ENCODE measurements at regions not wholly inside any gene's neighbourhood (a gene's known extent, or its start where the extent isn't known, plus 50 kb on each side); places are given as distances from the start of the nearest gene placed in this dataset.

GRCh38 chr2:3094318-3094717, 283.3 kb downstream of the EIPR1 start:
- Histone ChIP-seq H3K23me2 (ENCODE audit: low read depth, low read length) (no peaks in the 10 kb centered on the region), H2BK15ac (ENCODE audit: low read length) (no peak overlapping the region), H3K14ac (ENCODE audit: insufficient read length) (no peak overlapping the region), H3K36me3 (ENCODE audit: control insufficient read depth in 2 of 4, insufficient read depth in 4 of 4, low read length in 3 of 4) (no peaks in the 10 kb centered on the region), H3K79me2 (ENCODE audit: control insufficient read depth in 1 of 2, insufficient read depth in 2 of 2, low read length in 2 of 2) (no peaks in the 10 kb centered on the region), H3K9me3 (ENCODE audit: insufficient read depth in 2 of 2, low read depth in 1 of 2, low read length in 1 of 2) (no peaks in the 10 kb centered on the region; a peak in 1 of 4 replicates), H4K5ac (ENCODE audit: insufficient read length, low read depth, low read length) (no peak overlapping the region), H4K8ac (ENCODE audit: extremely low read depth, insufficient read depth, low read length) (no peak overlapping the region), H3K79me1 (ENCODE audit: low read depth, low read length) (no peaks in the 10 kb centered on the region), H3K9ac (replicated peaks in 1 of 4; ENCODE audit: extremely low read depth in 1 of 4, low read depth in 3 of 4, low read length in 3 of 4) (no peak overlapping the region), H2BK120ac (replicated peaks; ENCODE audit: low read depth, low read length) (no peak overlapping the region), H2AFZ (ENCODE audit: low read length) (no peak overlapping the region), H2BK5ac (ENCODE audit: low read depth, low read length) (no peak overlapping the region), H3K23ac (ENCODE audit: insufficient read length) (no peak overlapping the region), H3K4me3 (ENCODE audit: extremely low read depth in 1 of 4, insufficient read depth in 2 of 4, low read depth in 3 of 4, low read length in 4 of 4) (no peak overlapping the region), H3K4ac (replicated peaks; ENCODE audit: insufficient read length, low read depth, low read length) (no peak overlapping the region), H3K4me1 (replicated peaks in 1 of 4; ENCODE audit: control insufficient read depth in 3 of 4, insufficient read depth in 4 of 4, low read length in 3 of 4) (no peaks in the 10 kb centered on the region), H3K27ac (ENCODE audit: low read depth, low read length) (no peak overlapping the region), H4K91ac (replicated peaks; ENCODE audit: insufficient read length, low read length) (no peak overlapping the region), H2BK20ac (ENCODE audit: low read length) (no peak overlapping the region), H2BK12ac (ENCODE audit: low read depth, low read length) (no peak overlapping the region), H3K18ac (ENCODE audit: extremely low read depth, low read length) (no peak overlapping the region), H3K56ac (replicated peaks; ENCODE audit: insufficient read length, low read depth, low read length) (no peak overlapping the region), H3K27me3 (replicated peaks in 1 of 4; ENCODE audit: control insufficient read depth in 3 of 4, extremely low read depth in 1 of 4, insufficient read depth in 3 of 4, low read length in 3 of 4) (no peaks in the 10 kb centered on the region), H3K4me2 (ENCODE audit: insufficient read depth in 1 of 2, low read depth in 2 of 2, low read length in 2 of 2) (no peak overlapping the region), H2AK5ac (ENCODE audit: low read depth, low read length) (no peak overlapping the region), H4K20me1 (replicated peaks in 1 of 2; ENCODE audit: control insufficient read depth in 1 of 2, insufficient read depth in 2 of 2, low read length in 2 of 2) (no peaks in the 10 kb centered on the region)
- FAIRE-seq: no peak
- POLR2A ChIA-PET (ENCODE audit: partially characterized antibody): no interaction called here
- no peak for DNase-seq (ENCODE audit: low read depth in 1 of 2, low spot score in 2 of 2)
- 80% methylated on average over 1 of the region's 1 CpG; no CpG with 5 or more reads in 1 of the 2 experiments for WGBS, 2 experiments (ENCODE audit: extremely low coverage in 1 of 2, insufficient coverage in 1 of 2, insufficient read length in 1 of 2, insufficient replicate concordance in 2 of 2, low coverage in 1 of 2, low lambda C conversion rate in 2 of 2, missing lambda C conversion rate in 1 of 2)
- CTCF ChIA-PET (ENCODE audit: partially characterized antibody): interaction anchor here (1.2 kb wide), 1 partner anchor 368 kb away, joined by 3 read pairs; no protein-coding TSS in a partner anchor
- TF ChIP-seq KDM1A (IDR thresholded peaks at IDR 0.05; ENCODE audit: borderline replicate concordance, low read length): no peak

Measured in H1 (cell line).